ENCODE measurements at regions not wholly inside any gene's neighbourhood (a gene's known extent, or its start where the extent isn't known, plus 50 kb on each side); places are given as distances from the start of the nearest gene placed in this dataset.
"Not testable (repeated sequence)": the region's sequence is repeated elsewhere in the genome, so short reads cannot be mapped to it uniquely, and the experiment has no call there.

GRCh38 chr5:60546207-60546606 lies 153.8 kb downstream of the DEPDC1B start:
- Mint-ChIP-seq H3K27me3 (no peaks in the 10 kb centered on the region), H3K9me3 (no peaks in the 10 kb centered on the region), H3K4me3 (no peak overlapping the region), H3K4me1 (ENCODE audit: low read depth) (peaks cover 8% of the 10 kb centered on the region), H3K27ac (no peak overlapping the region), H3K36me3 (ENCODE audit: low read depth) (no peaks in the 10 kb centered on the region)

- Mint-ChIP-seq H3K27ac (no peak overlapping the region), H3K36me3 (ENCODE audit: low read depth) (no peaks in the 10 kb centered on the region), H3K4me1 (ENCODE audit: low read depth) (peaks cover 12% of the 10 kb centered on the region), H3K4me3 (no peak overlapping the region), H3K9me3 (no peaks in the 10 kb centered on the region), H3K27me3 (no peaks in the 10 kb centered on the region)
These were observed 154.4 kb downstream of the DEPDC1B start for GRCh38 chr5:60545551-60545950.

- H3K27me3 Mint-ChIP-seq, result peaks cover 5% of the 10 kb centered on the region
- no peak overlapping the region for H3K27ac Mint-ChIP-seq
- peaks cover 26% of the 10 kb centered on the region for H3K4me1 Mint-ChIP-seq (ENCODE audit: low read depth)
- no peaks in the 10 kb centered on the region for H3K36me3 Mint-ChIP-seq (ENCODE audit: low read depth)
- H3K4me3 Mint-ChIP-seq, result no peak overlapping the region
- no peaks in the 10 kb centered on the region for H3K9me3 Mint-ChIP-seq
These were observed 155.8 kb downstream of the DEPDC1B start for GRCh38 chr5:60544142-60544541.

- peaks cover 29% of the 10 kb centered on the region for H3K4me1 Mint-ChIP-seq (ENCODE audit: low read depth)
- no peaks in the 10 kb centered on the region for H3K36me3 Mint-ChIP-seq (ENCODE audit: low read depth)
- no peak overlapping the region for H3K4me3 Mint-ChIP-seq
- no peaks in the 10 kb centered on the region for H3K9me3 Mint-ChIP-seq
- no peak overlapping the region for H3K27ac Mint-ChIP-seq
- H3K27me3 Mint-ChIP-seq, result peaks cover 5% of the 10 kb centered on the region
These were observed 158.0 kb downstream of the DEPDC1B start for GRCh38 chr5:60541980-60542379.

DNA sequence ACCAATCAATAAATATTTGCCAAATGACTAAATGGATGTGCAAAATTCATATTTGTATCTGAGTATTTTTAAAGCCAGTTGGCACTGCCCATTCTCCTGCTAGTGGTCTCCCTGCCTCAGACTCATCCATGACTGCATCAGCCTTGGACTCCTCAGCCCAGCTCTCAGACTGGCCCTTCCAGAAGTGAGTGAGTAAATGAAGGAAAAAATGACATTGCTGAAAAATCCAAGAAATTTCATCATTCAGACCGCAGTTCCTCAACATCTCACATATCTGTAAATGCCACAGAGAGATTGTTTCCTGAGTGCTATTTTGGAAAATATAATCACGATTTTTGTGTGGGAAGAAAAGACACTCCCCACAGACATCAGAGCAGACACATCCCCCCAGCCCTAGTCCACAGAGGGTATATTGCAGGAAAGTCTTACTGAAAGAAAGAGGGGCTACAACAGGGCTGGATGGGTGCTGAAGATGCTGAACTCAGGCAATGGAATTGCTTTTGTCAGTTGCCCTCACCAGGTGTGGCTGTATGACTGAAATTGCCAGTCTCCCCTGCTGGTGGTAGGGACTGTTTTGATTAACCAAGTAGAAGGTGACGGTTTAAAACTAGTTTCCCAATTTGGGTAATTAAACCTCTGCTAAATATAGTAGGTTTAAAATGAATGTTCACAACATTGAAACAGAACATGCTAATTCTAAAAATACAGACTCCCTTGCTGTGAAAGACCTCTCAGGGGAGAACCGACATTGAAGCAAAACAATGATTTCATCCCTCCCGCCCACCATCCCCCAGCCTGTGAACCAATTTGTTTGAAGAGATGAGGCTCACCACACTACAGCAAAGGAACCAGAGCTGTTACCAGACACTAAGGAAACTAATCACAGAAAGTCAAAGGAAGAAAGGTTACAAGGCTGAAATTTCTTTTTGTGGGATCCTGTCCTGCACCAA lies 158.8 kb downstream of the DEPDC1B start:
- H3K4me3 Mint-ChIP-seq, result no peak overlapping the region
- no peaks in the 10 kb centered on the region for H3K9me3 Mint-ChIP-seq
- peaks cover 5% of the 10 kb centered on the region for H3K27me3 Mint-ChIP-seq
- no peak overlapping the region for H3K27ac Mint-ChIP-seq
- H3K36me3 Mint-ChIP-seq (ENCODE audit: low read depth), result no peaks in the 10 kb centered on the region
- peaks cover 29% of the 10 kb centered on the region for H3K4me1 Mint-ChIP-seq (ENCODE audit: low read depth)

DNA sequence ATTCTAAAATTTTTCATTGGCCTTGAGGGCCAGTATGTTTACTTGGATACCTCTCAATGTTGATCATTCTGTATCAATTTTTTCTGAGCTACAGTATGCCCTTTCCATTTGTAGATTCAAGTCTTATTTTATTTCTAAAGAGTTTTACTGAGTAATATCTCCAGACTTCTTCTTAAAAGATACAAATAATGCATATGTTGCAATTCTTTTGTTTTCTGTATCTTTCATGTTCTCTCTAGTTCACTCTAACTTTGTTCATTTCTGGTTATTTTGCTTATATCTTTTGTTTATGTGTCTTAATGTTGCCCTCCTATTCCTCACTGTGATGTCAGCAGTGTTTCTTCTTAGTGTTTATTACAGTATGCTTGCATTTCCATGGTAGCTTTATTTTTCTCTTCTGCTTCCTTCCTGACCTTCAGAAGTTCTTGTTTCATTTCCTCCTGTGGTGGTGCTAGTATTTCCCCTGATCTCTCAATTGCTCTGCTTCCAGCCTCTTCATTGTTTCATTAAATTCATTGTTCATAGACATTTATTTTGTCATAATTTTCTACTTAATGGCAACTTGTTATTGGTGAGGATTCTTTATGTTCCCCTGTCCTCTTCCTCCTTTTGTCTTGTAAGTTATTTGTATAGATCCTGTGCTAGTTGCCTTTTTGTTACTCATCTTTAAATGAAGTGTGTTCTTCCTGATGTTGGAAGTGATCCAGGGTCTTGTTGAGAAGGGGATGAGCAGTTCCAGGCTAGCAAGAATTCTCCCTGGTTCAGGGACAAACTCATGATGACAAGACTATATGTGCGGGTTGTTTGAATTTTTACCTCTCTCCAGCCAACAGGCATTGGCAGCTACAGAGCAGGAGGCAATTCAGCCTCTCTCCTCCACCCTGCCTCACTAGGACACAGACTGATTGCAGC lies 160.8 kb downstream of the DEPDC1B start:
- Mint-ChIP-seq H3K9me3 (peaks cover 4% of the 10 kb centered on the region), H3K27ac (no peak overlapping the region), H3K4me1 (ENCODE audit: low read depth) (peaks cover 29% of the 10 kb centered on the region), H3K4me3 (no peak overlapping the region), H3K27me3 (peaks cover 5% of the 10 kb centered on the region), H3K36me3 (ENCODE audit: low read depth) (no peaks in the 10 kb centered on the region)

- H3K36me3 Mint-ChIP-seq (ENCODE audit: low read depth), result no peaks in the 10 kb centered on the region
- peaks cover 5% of the 10 kb centered on the region for H3K27me3 Mint-ChIP-seq
- no peak overlapping the region for H3K4me3 Mint-ChIP-seq
- H3K9me3 Mint-ChIP-seq, result peaks cover 4% of the 10 kb centered on the region
- H3K27ac Mint-ChIP-seq, result no peak overlapping the region
- peaks cover 32% of the 10 kb centered on the region for H3K4me1 Mint-ChIP-seq (ENCODE audit: low read depth)
These were observed 161.5 kb downstream of the DEPDC1B start for GRCh38 chr5:60538426-60538825.

- Mint-ChIP-seq H3K9me3 (peaks cover 4% of the 10 kb centered on the region), H3K27ac (no peak overlapping the region), H3K27me3 (peaks cover 5% of the 10 kb centered on the region), H3K36me3 (ENCODE audit: low read depth) (no peaks in the 10 kb centered on the region), H3K4me1 (ENCODE audit: low read depth) (peaks cover 23% of the 10 kb centered on the region), H3K4me3 (no peak overlapping the region)
These were observed 164.0 kb downstream of the DEPDC1B start for GRCh38 chr5:60535951-60536350.

- H3K27me3 Mint-ChIP-seq, result peaks cover 3% of the 10 kb centered on the region
- H3K4me3 Mint-ChIP-seq, result no peak overlapping the region
- no peak overlapping the region for H3K27ac Mint-ChIP-seq
- H3K9me3 Mint-ChIP-seq, result peaks cover 4% of the 10 kb centered on the region
- H3K4me1 Mint-ChIP-seq (ENCODE audit: low read depth), result peaks cover 17% of the 10 kb centered on the region
- no peaks in the 10 kb centered on the region for H3K36me3 Mint-ChIP-seq (ENCODE audit: low read depth)
These were observed 164.8 kb downstream of the DEPDC1B start for GRCh38 chr5:60535198-60535597.

- peaks cover 4% of the 10 kb centered on the region for H3K9me3 Mint-ChIP-seq
- H3K27me3 Mint-ChIP-seq, result no peaks in the 10 kb centered on the region
- no peak overlapping the region for H3K27ac Mint-ChIP-seq
- H3K4me3 Mint-ChIP-seq, result no peak overlapping the region
- no peaks in the 10 kb centered on the region for H3K36me3 Mint-ChIP-seq (ENCODE audit: low read depth)
- peaks cover 3% of the 10 kb centered on the region for H3K4me1 Mint-ChIP-seq (ENCODE audit: low read depth)
These were observed 166.2 kb downstream of the DEPDC1B start for GRCh38 chr5:60533789-60534188.

DNA sequence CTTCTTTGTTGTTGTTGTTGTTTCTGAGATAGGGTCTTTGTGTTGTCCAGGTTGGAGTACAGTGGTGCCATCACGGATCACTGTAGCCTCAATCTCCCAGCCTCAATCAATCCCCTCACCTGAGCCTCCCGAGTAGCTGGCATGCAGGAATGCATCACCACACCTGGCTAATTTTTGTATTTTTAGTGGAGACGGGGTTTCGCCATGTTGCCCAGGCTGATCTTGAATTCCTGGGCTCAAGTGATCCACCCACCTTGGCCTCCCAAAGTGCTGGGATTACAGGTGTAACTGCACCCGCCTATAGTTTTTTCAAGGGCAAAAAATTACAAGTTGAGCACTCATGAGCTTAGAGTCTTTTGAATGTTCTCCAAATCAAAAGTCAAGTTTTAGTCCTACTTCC lies 167.2 kb downstream of the DEPDC1B start:
- H3K4me1 Mint-ChIP-seq (ENCODE audit: low read depth); H3K27me3 Mint-ChIP-seq; H3K36me3 Mint-ChIP-seq (ENCODE audit: low read depth); H3K27ac Mint-ChIP-seq; H3K9me3 Mint-ChIP-seq; H3K4me3 Mint-ChIP-seq: not testable (repeated sequence)

GRCh38 chr5:60530144-60530848 lies 169.7 kb downstream of the DEPDC1B start:
- not testable (repeated sequence) for H3K27ac Mint-ChIP-seq; H3K9me3 Mint-ChIP-seq; H3K36me3 Mint-ChIP-seq (ENCODE audit: low read depth); H3K4me1 Mint-ChIP-seq (ENCODE audit: low read depth); H3K4me3 Mint-ChIP-seq; H3K27me3 Mint-ChIP-seq

DNA sequence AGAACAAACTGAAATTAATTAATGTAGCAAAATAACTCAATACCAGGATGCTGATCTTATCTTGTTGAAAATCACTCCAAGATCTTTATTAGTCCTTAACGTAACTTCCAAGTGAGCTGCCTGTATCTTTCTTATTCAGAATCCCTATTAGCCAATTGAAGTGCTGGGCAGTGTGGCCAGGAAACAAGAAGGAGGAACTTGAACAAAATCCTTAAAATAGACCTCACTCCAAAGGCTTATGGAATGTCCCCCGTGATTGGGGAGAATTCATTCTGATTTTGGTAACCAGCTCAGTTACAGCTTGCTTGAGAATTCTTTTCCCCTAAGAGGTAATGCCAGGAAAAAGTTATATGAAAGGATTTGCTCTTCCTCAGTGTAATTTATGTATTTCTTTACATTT lies 171.0 kb downstream of the DEPDC1B start:
- Mint-ChIP-seq H3K36me3 (ENCODE audit: low read depth) (no peaks in the 10 kb centered on the region), H3K27ac (no peak overlapping the region), H3K9me3 (no peaks in the 10 kb centered on the region), H3K27me3 (peaks cover 4% of the 10 kb centered on the region), H3K4me1 (ENCODE audit: low read depth) (peaks cover 2% of the 10 kb centered on the region), H3K4me3 (no peak overlapping the region)

- no peak overlapping the region for H3K4me3 Mint-ChIP-seq
- no peak overlapping the region for H3K27ac Mint-ChIP-seq
- H3K9me3 Mint-ChIP-seq, result no peaks in the 10 kb centered on the region
- H3K4me1 Mint-ChIP-seq (ENCODE audit: low read depth), result no peaks in the 10 kb centered on the region
- H3K36me3 Mint-ChIP-seq (ENCODE audit: low read depth), result no peaks in the 10 kb centered on the region
- H3K27me3 Mint-ChIP-seq, result peaks cover 4% of the 10 kb centered on the region
These were observed 172.9 kb downstream of the DEPDC1B start for GRCh38 chr5:60527072-60527471.

Data from stimulated activated naive CD8-positive, alpha-beta T cell treated with anti-CD3 and anti-CD28 coated beads, Interleukin-15, Interleukin-2, amounts not matched to agents 100 ng/mL and 50 ng/mL, for 24 hours (primary cell).